Fibroblast of villous mesenchyme (primary cell): ENCODE measurements at regions not wholly inside any gene's neighbourhood (a gene's known extent, or its start where the extent isn't known, plus 50 kb on each side); places are given as distances from the start of the nearest gene placed in this dataset.

Experiments
- DNase-seq: peaks from one replicate; pipeline ENCODE4 v3.0.0-alpha.2; 2010; ENCODE audit warnings: low read depth
- H3K4me3 ChIP-seq: 2 replicates; pipeline ENCODE4 v1.5.1; 2011; ENCODE audit warnings: low read depth, mild to moderate bottlenecking, low read length
- CTCF ChIP-seq: IDR thresholded peaks from 2 replicates; pipeline ENCODE4 v1.5.1; 2012; ENCODE audit warnings: low read depth, mild to moderate bottlenecking, low read length; ENCODE audit not compliant: insufficient read depth

- no peak overlapping the region for H3K4me3 ChIP-seq
- TF ChIP-seq CTCF = no peak
- no peak for DNase-seq
Observed at GRCh38 chr13:105796081-105796480, 739.4 kb downstream of the EFNB2 start.

- TF ChIP-seq CTCF = no peak
- no peak for DNase-seq
- H3K4me3 ChIP-seq = no peak overlapping the region
Observed at GRCh38 chr13:105790923-105791322, 744.5 kb downstream of the EFNB2 start.

GRCh38 chr13:105788530-105788929 lies 746.9 kb downstream of the EFNB2 start:
- no peak for DNase-seq
- TF ChIP-seq CTCF = no peak
- H3K4me3 ChIP-seq = no peak overlapping the region

GRCh38 chr13:105787632-105788031 lies 747.8 kb downstream of the EFNB2 start:
- no peak for TF ChIP-seq CTCF
- no peak for DNase-seq
- no peak overlapping the region for H3K4me3 ChIP-seq

GRCh38 chr13:105785436-105785835 lies 750.0 kb downstream of the EFNB2 start:
- DNase-seq = no peak
- H3K4me3 ChIP-seq = no peak overlapping the region
- TF ChIP-seq CTCF = no peak

GRCh38 chr13:105783261-105783660 lies 752.2 kb downstream of the EFNB2 start:
- TF ChIP-seq CTCF = no peak
- H3K4me3 ChIP-seq = no peak overlapping the region
- DNase-seq = no peak

GRCh38 chr13:105778196-105778595 lies 757.3 kb downstream of the EFNB2 start:
- H3K4me3 ChIP-seq = no peak overlapping the region
- TF ChIP-seq CTCF = no peak
- no peak for DNase-seq
